Neural crest cell (in vitro differentiated cells): ENCODE measurements at regions not wholly inside any gene's neighbourhood (a gene's known extent, or its start where the extent isn't known, plus 50 kb on each side); places are given as distances from the start of the nearest gene placed in this dataset.
"Not testable (repeated sequence)": the region's sequence is repeated elsewhere in the genome, so short reads cannot be mapped to it uniquely, and the experiment has no call there.

Source experiments
- DNase-seq: peaks from one replicate; pipeline ENCODE4 v3.0.0; 2021; ENCODE audit warnings: low read depth, mixed read lengths, low spot score
- H3K27ac Mint-ChIP-seq: one replicate; pipeline ENCODE4 v1.8.0; 2021; ENCODE audit warnings: mild to moderate bottlenecking, mixed read lengths; ENCODE audit not compliant: unreplicated experiment
- H3K27me3 Mint-ChIP-seq: 2 replicates; pipeline ENCODE4 v1.8.0; 2021; ENCODE audit warnings: low read depth, mild to moderate bottlenecking, mixed read lengths
- H3K36me3 Mint-ChIP-seq: 2 replicates; pipeline ENCODE4 v1.8.0; 2021; ENCODE audit warnings: low read depth, mild to moderate bottlenecking, mixed read lengths
- H3K4me1 Mint-ChIP-seq: 2 replicates; pipeline ENCODE4 v1.8.0; 2021; ENCODE audit warnings: mixed read lengths
- H3K4me3 Mint-ChIP-seq: one replicate; pipeline ENCODE4 v1.8.0; 2021; ENCODE audit warnings: mild to moderate bottlenecking, mixed read lengths
- H3K9me3 Mint-ChIP-seq: 2 replicates; pipeline ENCODE4 v1.8.0; 2021; ENCODE audit warnings: mixed read lengths
- TF ChIP-seq, protein P1 (sequence below): fragments of 200-600 bp; sonication (generic); conservative IDR thresholded peaks from 2 replicates; pipeline ENCODE4 v1.5.0; 2021; ENCODE audit warnings: antibody characterized with exemption, mild to moderate bottlenecking

DNA sequence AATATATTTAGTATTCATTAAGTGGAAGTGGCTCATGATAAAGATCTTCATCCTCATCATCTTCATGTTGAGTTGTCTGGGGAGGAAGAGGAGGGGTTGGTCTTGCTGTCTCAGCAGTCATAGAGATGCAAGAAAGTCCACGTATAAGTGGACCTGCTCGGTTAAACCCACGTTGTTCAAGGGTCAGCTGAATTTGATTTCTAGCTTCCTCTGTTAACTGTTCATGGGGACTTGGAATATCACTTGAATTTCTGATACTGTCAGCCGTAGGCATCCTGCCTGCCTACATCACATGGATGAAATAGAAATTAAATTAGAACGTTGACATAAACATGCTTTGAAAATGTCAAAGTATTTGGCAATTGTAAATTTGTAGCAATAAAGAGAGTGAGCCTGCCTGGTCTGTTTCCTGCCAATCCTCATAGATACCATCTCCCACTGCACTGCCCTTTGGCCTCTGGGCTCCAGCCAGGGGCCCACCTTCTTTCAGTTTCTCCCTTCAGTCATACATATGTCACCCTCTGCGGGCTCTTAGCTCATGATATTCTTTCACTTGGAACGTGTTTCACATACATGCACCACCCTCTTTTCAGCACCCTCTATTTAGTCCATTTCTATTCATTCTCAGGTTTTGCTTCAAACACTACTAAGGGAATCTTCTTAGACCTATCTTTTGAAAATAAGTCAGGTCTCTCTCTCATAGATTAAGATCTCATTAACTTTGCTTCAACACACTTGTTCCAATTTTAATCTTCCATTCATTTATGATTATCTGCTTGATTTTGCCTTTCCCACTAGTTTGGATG is 376.3 kb downstream of the IPMK start:
- Mint-ChIP-seq H3K4me3 (no peak overlapping the region), H3K36me3 (no peaks in the 10 kb centered on the region), H3K9me3 (peaks cover 9% of the 10 kb centered on the region), H3K4me1 (no peaks in the 10 kb centered on the region), H3K27ac (no peak overlapping the region), H3K27me3 (no peaks in the 10 kb centered on the region)
- no peak for DNase-seq
- TF ChIP-seq, protein P1, sequence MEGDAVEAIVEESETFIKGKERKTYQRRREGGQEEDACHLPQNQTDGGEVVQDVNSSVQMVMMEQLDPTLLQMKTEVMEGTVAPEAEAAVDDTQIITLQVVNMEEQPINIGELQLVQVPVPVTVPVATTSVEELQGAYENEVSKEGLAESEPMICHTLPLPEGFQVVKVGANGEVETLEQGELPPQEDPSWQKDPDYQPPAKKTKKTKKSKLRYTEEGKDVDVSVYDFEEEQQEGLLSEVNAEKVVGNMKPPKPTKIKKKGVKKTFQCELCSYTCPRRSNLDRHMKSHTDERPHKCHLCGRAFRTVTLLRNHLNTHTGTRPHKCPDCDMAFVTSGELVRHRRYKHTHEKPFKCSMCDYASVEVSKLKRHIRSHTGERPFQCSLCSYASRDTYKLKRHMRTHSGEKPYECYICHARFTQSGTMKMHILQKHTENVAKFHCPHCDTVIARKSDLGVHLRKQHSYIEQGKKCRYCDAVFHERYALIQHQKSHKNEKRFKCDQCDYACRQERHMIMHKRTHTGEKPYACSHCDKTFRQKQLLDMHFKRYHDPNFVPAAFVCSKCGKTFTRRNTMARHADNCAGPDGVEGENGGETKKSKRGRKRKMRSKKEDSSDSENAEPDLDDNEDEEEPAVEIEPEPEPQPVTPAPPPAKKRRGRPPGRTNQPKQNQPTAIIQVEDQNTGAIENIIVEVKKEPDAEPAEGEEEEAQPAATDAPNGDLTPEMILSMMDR = no peak

DNA sequence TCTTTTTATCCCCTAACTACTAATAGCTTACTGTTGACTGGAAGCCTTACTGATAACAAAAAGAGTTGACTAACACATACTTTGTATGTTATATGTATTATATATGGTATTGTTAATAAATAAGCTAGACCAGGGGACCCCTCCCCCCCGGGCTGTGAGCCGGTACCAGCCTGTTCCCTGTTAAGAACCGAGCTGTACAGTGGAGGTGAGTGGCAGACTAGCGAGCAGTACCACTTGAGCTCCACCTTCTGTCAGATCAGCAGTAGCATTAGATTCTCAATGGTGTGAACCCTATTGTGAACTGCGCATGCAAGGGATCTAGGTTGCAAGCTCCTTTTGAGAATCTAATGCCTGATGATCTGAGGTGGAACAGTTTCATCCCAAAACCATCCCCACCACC is 377.0 kb downstream of the IPMK start:
- TF ChIP-seq, protein P1 = no peak
- H3K36me3 Mint-ChIP-seq = no peaks in the 10 kb centered on the region
- no peaks in the 10 kb centered on the region for H3K27me3 Mint-ChIP-seq
- no peak overlapping the region for H3K27ac Mint-ChIP-seq
- H3K9me3 Mint-ChIP-seq = peaks cover 9% of the 10 kb centered on the region
- no peak for DNase-seq
- H3K4me1 Mint-ChIP-seq = peaks cover 6% of the 10 kb centered on the region
- no peak overlapping the region for H3K4me3 Mint-ChIP-seq

DNA sequence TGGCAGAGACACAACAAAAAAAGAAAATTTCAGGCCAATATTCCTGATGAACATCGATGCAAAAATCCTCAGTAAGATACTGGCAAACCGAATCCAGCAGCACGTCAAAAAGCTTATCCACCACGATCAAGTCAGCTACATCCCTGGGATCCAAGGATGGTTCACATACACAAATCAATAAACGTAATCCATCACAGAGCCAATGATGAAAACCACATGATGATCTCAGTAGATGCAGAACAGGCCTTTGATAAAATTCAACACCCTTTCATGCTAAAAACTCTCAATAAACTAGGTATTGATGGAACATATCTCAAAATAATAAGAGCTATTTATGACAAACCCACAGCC is 382.1 kb downstream of the IPMK start:
- H3K36me3 Mint-ChIP-seq, H3K27ac Mint-ChIP-seq, H3K27me3 Mint-ChIP-seq: not testable (repeated sequence)

DNA sequence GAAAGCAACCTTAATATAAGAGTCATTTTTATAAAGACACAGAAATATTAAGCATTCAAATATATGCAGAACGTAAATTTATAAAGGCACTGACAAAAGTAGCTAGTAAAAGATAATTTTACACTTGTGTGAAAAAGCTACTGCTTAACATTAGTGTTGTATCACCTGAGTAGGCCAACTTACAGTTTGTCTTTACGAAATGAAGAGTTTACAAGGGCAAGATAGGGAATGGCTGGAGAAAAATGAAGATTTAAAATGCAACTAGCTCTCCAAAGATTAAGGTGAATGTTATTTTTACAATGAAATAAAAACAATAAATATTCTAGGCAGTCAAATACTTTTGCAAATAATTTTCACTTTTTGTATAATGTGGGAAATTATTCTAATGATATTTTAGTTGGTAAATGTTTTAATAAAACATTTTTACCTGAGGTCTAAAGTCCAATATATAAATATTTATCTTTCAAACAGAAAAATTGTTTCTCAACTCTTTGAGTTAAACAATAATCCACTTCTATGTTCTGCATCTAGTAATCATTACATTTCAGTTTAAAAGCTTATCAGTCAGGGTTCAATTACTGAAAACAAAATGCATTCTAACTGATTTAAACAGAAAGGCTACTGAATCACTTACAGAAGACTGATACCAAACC is 382.6 kb downstream of the IPMK start:
- Mint-ChIP-seq H3K27me3 (no peaks in the 10 kb centered on the region), H3K4me1 (peaks cover 10% of the 10 kb centered on the region), H3K36me3 (no peaks in the 10 kb centered on the region), H3K4me3 (no peak overlapping the region), H3K27ac (no peak overlapping the region), H3K9me3 (peaks cover 6% of the 10 kb centered on the region)
- DNase-seq = no peak
- TF ChIP-seq, protein P1 = no peak

More for the DNA sequence above, 382.1 kb downstream of the IPMK start:
- not testable (repeated sequence) for H3K9me3 Mint-ChIP-seq, DNase-seq, H3K4me3 Mint-ChIP-seq, H3K4me1 Mint-ChIP-seq

DNA sequence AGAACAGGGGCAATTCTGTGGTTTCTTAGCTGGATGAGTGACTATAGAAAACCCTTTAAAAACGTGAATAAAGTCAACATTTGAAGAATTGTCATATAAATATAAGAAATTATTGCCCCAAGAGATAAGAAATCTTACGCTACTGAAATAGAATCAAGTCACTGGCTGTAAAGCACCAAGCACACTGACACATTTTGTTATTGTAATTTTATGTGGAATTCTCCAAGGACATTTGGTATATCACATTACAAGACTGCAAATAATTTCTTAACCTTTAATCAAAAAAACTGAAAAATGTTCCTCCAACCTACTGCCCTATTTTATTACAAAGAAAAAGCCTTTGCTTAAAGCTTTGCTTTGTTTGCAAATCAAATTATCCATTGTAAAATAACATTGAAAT is 383.3 kb downstream of the IPMK start:
- no peaks in the 10 kb centered on the region for H3K36me3 Mint-ChIP-seq
- H3K27me3 Mint-ChIP-seq = no peaks in the 10 kb centered on the region
- DNase-seq = no peak
- peaks cover 6% of the 10 kb centered on the region for H3K9me3 Mint-ChIP-seq
- no peak overlapping the region for H3K4me3 Mint-ChIP-seq
- peaks cover 10% of the 10 kb centered on the region for H3K4me1 Mint-ChIP-seq
- TF ChIP-seq, protein P1 = no peak
- H3K27ac Mint-ChIP-seq = no peak overlapping the region

DNA sequence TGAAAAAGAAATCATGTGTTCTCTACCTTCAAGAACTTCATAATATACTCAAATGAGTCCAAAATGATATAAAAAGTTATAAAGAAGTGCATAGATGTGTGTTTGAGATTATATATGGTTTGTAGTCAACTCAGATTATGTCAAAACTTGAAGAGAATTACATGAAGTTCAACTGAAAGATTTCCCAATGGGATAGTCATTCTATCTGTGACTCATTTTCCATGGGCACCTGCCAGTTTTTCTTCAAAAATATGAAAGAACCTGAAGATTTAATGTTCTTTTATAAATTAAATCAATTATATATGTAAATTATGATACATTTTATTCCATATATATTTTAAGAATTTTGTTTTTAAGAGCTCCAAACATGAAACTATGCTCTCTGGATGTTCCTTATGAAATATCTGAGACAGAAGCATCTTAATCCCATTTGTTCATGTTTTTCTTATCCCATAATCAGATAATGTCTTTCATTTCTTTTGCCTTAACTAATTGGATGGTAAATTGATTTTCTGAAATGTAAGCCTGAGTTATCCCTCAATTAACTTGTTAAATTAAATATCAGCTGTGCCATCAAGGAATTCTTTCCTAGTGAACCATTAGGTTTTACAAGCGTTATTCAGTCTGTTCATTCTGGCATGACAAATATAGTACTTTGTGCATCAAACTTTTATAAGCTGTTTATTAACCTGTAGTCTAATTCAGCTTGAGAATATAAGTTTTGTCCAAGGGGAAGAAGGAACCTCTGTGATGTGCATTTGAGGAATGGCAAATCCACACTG is 387.1 kb downstream of the IPMK start:
- Mint-ChIP-seq H3K27ac (no peak overlapping the region), H3K4me3 (no peak overlapping the region), H3K4me1 (peaks cover 4% of the 10 kb centered on the region), H3K36me3 (no peaks in the 10 kb centered on the region), H3K27me3 (no peaks in the 10 kb centered on the region), H3K9me3 (no peaks in the 10 kb centered on the region)
- DNase-seq = no peak
- TF ChIP-seq, protein P1 = no peak
